ENCODE measurements at regions not wholly inside any gene's neighbourhood (a gene's known extent, or its start where the extent isn't known, plus 50 kb on each side); places are given as distances from the start of the nearest gene placed in this dataset.

DNA sequence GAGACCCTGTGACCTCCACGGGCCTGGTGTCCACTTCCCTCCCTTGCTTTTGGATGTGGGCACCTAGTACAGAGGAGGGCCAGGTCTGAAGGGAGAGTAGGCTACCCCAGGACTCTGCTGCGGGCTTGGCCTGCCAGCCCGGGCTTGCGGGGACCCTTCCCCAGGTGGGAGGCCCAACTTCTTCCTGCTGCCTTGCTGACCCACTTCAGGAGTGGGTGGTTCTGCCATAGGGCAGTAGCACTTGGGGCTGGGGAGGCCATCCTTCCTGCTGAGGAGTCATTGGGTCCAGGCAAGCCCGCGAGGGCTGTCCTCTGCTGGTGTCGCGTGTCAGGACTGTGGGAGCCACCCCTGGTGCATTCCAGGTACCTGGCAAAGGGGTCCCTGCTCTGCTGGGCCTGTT, 1250.0 kb downstream of the BRD1 start:
- H3K27me3 ChIP-seq (ENCODE audit: insufficient read depth, poor library complexity, severe bottlenecking), result peaks cover 12% of the 10 kb centered on the region
- TF ChIP-seq REST (IDR thresholded peaks at IDR 0.05; ENCODE audit: insufficient replicate concordance, low read depth) (no peak), POLR2AphosphoS5 (IDR thresholded peaks at IDR 0.05; ENCODE audit: low read depth) (no peak), SPI1 (IDR thresholded peaks at IDR 0.05; ENCODE audit: borderline replicate concordance, low read depth) (no peak), CTCF (IDR thresholded peaks at IDR 0.05; ENCODE audit: insufficient read depth, low read length) (no peak), GABPA (IDR thresholded peaks at IDR 0.05; ENCODE audit: low read depth) (no peak)
- no peak overlapping the region for H3K27ac ChIP-seq (replicated peaks)
- H3K4me3 ChIP-seq (replicated peaks; ENCODE audit: insufficient read depth, low read length), result no peak overlapping the region
- no peak for DNase-seq (ENCODE audit: low read depth in 1 of 2, low spot score in 1 of 2)

GRCh38 chr22:48577014-48577690, 1250.5 kb downstream of the BRD1 start:
- no peak overlapping the region for H3K4me3 ChIP-seq (replicated peaks; ENCODE audit: insufficient read depth, low read length)
- H3K27ac ChIP-seq (replicated peaks), result no peak overlapping the region

More at GRCh38 chr22:48577014-48577690, 1250.5 kb downstream of the BRD1 start:
- no peak for DNase-seq (ENCODE audit: low read depth in 1 of 2, low spot score in 1 of 2)
- TF ChIP-seq CTCF (IDR thresholded peaks at IDR 0.05; ENCODE audit: insufficient read depth, low read length), result no peak
- no peak for TF ChIP-seq GABPA (IDR thresholded peaks at IDR 0.05; ENCODE audit: low read depth)
- no peak for TF ChIP-seq REST (IDR thresholded peaks at IDR 0.05; ENCODE audit: insufficient replicate concordance, low read depth)
- no peak for TF ChIP-seq SPI1 (IDR thresholded peaks at IDR 0.05; ENCODE audit: borderline replicate concordance, low read depth)
- TF ChIP-seq POLR2AphosphoS5 (IDR thresholded peaks at IDR 0.05; ENCODE audit: low read depth), result no peak
- H3K27me3 ChIP-seq (ENCODE audit: insufficient read depth, poor library complexity, severe bottlenecking), result peaks cover 13% of the 10 kb centered on the region

Data from HL-60 (cell line).